Right lobe of liver (tissue), 4 donors: ENCODE measurements at regions not wholly inside any gene's neighbourhood (a gene's known extent, or its start where the extent isn't known, plus 50 kb on each side); places are given as distances from the start of the nearest gene placed in this dataset.

ENCODE experiments used
- CTCF ChIP-seq, 4 donors: fragments of 200-600 bp in 3 of 4; fragments of 450-650 bp in 1 of 4; IDR thresholded peaks; one replicate each; pipeline versions ENCODE4 v1.5.1 to v1.8.0; 2016 to 2022; ENCODE audit warnings: antibody characterized with exemption in 4 of 4, mild to moderate bottlenecking in 2 of 4
- POLR2A ChIP-seq: fragments of 450-650 bp; IDR thresholded peaks from one replicate; pipeline ENCODE4 v1.6.1; 2017; ENCODE audit warnings: antibody characterized with exemption, mild to moderate bottlenecking
- donor health status: DM: no; HTN: no; CAD: no.
- donor health status: DM: no; HTN: no; CAD: no.
- donor health status: DM: no; HTN: yes; CAD: no.

- no peak for TF ChIP-seq POLR2A
- no peak for TF ChIP-seq CTCF (IDR thresholded peaks at IDR 0.05)
Observed at GRCh38 chr3:34235096-34235495, 436.7 kb downstream of the PDCD6IP start.
